Stimulated activated CD4-positive, alpha-beta T cell treated with anti-CD3 and anti-CD28 coated beads, Interleukin-1b, Interleukin-23, amount 100 ng/mL, for 48 hours (primary cell): ENCODE measurements at regions not wholly inside any gene's neighbourhood (a gene's known extent, or its start where the extent isn't known, plus 50 kb on each side); places are given as distances from the start of the nearest gene placed in this dataset.
A peak's percentile ranks its signal among the peaks of the same experiment; 100 is the strongest.

Experiments used
- DNase-seq: peaks from one replicate; pipeline ENCODE4 v3.0.0-alpha.2; 2020

DNA sequence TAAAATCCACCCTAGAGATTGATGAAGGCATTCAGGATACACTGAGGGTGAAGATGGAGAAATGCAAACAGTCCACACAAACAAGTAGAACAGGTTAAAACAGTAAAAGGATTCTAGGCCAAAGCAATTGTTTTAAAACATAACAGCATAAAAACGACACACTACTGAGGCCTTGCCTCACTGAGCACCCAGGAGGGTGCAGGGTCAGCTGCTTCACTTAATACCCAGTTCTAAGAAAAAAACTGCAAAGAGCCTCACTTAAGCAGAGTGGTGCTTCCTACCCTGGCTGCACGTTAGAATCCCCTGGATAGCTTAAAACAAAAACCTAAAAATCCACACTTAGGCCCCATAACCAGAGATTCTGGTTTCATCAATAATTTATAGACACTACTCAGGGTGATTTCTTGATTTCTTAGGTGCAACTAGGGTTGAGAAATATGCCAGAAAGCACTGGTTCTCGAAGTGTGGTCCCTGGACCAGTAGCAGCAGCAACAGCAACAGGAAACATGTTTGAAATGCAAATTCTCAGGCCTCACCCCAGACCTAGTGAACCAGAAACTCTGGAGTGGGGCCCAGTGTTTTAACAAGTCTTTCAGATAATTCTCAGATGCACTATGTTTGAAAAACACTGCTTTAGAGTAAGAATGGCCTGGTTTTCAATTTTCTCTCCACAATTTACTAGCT lies 279.1 kb downstream of the ZEB2 start:
- DNase-seq, result no peak

DNA sequence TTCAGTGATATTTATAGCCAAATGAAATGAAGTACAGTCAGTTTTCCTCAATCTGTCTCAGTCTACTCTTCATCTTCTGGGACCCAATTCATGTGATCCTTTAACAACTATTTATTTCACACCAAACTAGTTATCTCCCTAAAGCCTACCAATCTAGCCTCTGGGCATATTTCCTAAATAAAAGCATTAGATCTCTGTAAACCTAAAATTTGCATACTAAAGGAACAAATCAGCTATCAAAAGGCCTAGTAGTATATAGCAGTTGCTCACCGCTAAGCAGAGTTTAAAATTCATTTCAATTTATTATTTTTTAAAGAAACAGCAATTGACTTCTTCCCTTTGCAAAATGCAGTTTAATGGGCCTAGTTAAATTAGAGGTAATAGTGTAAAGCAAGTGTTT lies 280.2 kb downstream of the ZEB2 start:
- DNase-seq, result no peak

DNA sequence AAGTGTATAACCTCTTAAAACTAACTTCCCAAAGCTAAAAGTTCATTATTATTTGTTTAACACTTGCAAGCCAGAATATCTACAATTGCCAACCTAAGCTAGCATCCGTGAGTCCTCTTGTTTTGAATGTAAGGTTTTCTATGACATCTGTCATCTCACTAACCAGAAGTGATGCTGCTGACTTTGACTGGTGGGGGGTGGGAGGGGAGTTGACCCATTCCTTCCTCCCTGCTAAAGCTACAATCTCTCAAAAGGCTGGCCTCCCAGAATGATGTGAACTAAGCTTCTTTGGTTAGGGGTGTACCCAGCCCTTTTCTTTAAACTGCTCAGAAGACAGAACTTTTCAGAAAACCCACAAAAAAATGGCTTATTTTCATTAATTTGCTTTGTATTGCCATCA lies 280.6 kb downstream of the ZEB2 start:
- peak; percentile 5 for DNase-seq

DNA sequence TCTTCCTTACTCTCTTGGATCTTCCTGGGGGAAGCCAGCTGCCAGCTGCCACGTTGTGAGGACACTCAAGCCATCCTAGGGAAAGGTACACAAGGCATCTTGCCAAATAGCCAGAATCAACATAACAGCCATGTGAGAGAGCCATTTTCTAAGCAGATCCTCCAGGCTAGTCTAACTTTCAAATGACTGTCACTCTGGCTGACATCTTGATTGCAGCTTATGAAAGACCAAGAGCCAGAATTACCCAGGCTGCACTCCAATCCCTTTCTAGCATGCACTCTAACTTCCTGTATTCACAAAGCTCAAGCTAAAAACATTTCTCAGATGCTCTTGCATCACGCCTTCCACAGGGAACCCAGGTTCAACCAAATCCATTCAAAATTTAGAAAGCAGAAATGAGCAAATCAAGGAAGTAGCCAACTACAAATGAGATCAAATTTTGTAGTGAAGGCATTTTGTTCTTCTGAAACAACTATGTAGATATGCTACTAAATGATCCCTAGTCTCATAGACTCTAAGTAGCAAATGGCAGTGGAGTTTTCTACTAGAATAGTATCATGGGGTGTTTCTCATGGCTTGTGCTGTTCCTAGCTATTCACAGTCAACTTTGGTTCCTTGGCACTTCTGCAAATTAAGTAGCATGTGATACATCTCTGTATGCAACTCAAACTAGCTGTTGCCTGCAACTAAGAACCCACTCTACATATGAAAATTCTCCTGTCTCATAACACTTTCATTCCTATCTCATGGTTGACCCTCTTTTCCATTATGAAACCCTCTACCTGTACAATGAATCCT lies 281.9 kb downstream of the ZEB2 start:
- no peak for DNase-seq

DNA sequence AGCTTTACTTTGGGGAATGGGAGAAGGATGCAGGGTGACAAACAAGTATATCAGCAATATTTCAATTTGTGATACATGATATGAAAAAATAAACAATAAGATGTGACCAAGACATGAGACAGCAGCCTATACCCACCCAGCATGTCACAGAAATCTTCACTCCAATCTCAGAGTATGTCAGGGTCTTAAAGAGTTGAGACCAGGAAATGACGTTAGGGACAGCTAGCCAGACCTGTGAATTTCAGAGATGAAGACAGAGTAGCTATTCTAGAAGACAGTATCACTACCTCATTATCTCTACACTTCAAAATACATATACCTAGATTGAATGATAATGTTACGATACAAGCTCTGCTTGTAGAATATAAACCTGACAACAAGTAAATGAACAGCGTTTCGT lies 282.8 kb downstream of the ZEB2 start:
- DNase-seq, result no peak

DNA sequence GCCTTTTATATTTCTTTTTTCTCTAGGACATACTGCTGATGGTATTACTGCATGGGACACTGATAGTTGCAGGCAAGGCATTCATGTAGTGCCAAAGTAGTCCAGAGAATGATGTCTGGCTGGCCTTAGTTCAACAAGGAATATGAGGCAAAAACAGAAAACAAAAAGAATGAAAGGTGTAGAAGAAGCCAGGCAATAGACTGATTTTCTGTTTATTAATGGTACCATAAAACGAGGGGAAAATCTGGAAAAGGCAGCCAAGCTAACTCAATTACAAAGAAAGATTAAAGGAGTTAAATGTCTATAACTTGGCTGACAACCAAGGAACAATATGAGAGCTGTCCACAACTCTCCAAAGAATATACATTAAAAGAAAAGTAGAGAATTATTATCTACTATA lies 284.9 kb downstream of the ZEB2 start:
- no peak for DNase-seq

DNA sequence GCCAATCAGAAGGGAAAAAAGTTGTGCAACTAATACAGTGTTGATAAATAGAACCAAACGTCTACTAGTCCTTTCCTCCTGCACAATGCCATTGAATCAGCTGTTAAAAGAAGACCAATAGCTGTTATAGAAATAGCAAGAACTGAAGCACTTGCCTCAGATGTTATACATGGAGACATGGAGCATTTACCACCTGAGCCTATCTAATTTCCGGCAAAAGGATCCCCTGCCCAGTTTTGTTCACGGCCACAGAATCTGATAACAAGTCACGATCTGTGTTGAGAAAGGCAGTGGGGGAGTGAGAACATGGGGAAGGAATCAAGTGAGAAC lies 285.4 kb downstream of the ZEB2 start:
- no peak for DNase-seq

DNA sequence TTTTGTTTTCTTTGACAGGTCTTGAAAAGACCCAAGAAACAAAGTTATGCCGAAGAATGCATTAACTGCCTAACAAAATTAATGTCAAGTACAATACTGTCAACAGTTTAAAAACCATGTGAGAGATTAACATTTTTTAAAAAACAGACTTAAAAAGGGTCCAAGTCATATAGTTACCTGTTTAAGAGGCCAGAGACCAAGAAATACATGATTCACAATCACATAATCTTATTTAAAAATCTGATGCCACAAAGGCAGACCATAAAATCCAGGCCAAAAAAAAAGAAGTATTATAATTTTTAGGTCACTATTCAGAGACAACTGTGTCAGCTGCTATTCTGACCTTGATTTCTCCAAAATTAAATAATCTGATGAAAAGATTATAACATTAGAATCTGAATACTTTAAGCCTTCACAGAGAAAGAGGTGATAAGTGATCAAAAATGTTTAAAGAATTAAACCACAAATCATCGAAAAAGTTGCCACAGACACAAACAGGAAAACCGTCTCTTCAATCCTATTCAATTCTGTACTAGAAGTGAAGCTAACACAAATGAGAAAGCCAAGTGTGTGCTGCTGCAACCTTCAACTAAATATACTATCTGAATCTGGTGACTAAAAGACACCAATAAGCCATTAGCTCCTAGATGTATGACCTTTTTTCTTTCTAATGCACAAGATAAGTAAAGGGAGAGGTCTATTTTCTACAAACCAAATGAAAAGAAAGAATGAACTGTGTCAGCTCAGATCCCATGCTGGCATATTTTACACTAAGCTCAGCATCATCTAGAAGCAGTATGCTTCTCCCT lies 286.0 kb downstream of the ZEB2 start:
- no peak for DNase-seq

DNA sequence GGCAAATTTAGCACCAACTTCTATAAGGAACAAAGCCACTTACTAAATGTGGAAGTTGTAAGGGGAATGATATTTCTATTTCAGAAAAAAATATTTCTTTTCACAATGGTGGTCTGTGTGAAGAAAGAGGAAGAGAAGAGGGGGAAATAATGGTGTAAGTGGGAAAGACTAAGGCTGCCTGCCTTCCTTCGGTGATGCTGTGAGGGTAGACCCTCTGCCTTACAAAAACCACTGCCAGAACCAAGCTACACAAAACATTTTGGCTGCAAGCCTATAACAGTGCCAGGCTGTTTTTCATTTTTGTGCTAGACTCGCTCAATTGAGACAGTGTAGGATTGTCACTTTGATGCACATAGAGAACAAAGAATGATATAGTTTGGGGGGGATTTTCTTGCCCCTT lies 286.6 kb downstream of the ZEB2 start:
- DNase-seq, result no peak

DNA sequence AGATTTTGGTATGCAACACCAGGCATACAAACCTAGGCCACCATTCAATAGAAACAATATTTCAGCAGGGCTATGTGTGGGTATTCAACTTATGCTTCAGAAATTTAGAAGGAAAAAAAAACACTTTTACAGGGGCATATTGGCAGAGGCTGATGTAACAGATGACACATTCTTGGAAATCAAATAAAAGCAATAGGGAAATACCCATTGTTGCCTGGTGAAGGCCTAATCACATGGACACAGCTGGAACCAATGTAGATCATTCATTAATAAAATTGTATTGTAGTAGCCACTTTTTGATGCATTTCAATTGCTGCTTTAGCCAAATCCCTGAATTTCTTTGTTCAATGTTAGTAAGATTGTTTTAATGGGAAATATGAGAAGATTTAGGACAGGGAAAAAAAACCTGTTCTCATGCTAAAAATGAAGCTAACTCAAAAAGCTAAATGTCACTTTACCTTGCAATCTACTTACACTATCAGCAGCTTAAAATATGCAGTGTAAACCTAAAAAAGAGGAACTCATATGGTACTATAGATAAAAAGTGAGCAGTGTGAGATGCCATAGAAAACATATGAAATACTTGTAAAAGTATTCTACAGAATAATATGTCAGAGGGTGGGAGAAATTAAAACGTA lies 289.4 kb downstream of the ZEB2 start:
- DNase-seq, result no peak

DNA sequence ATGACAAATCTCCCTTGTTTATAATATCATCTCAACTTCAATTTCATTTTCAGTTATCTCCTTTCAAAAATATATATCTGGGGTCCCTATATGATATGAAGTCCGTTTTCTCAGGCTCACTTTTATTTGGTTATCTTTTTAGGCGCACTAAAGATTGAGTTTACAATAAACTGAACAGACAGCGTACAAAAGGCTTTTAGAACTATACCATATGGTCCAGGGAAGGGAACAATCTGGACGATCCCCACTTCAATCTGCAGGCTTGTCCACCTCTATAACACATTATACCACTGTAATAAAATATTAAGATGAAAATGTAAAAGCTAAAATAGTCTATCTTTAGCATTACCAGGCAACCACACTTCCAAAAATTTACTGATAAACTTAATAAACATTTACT lies 289.9 kb downstream of the ZEB2 start:
- DNase-seq, result no peak

DNA sequence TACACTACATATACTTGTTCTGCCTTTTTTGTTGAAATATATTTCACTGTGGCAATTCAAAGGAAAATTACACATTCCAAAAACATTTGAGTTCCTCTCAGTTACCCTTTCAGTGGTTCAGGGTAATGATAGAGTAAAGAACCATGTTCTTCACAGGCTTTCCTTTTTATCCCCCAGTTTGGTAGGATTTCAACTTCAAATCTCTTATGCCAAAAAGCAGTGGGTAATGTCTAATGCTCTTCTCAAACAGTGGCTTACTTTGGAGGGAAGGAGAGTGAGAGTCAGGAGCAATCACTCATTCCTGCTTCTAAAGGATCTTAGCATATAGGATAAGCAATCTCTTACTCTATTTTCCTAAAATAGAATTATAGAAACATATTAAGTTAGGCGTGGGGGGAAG lies 290.6 kb downstream of the ZEB2 start:
- DNase-seq, result no peak

DNA sequence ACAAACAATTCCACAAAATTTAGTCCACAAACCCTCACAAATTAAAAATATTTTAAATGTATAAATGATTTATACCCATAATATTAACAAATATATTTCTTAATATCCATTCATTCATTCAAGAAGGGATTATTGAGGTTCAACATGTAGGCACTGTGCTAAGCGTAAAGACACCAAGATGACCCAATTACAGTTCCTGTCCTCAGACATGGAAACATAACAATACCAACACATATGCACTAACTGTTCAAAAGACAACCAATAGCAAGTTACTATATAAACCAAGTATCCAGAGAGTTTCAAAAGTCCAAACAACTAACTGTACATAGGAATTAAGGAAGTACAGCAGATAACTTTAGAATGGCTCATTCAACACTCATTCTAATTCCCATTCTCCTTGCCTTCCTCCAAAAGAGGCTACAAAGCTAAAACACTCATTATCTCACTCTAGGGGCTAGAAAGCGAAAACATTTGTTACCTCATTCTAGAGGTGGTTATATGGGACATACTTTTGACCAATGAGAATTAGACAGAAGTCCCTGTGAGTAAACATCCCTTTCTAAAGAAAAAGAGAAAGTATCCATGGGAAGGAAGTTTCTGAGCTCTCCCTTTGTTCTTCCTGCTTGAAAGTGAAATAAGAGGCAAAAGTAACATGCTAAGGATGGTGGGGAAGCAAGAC lies 292.4 kb downstream of the ZEB2 start:
- no peak for DNase-seq

DNA sequence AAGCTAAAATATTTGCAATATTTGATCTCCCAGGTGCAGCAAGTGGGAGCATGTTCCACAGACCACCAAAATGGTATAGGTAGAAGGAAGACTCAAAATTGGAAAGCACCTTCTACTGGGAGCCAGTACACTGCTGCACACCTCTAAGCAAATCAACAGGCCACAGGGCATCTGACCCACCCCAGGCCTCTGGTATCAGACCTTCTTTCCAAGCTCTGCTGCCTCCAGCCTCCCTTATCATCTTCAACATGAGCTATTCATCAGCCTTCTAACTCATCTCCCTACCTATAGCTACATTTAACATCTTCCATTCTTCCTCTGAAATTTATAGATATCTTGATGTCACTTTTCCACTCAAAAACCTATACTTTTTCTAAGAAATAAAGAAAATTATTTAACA lies 294.8 kb downstream of the ZEB2 start:
- DNase-seq, result no peak

DNA sequence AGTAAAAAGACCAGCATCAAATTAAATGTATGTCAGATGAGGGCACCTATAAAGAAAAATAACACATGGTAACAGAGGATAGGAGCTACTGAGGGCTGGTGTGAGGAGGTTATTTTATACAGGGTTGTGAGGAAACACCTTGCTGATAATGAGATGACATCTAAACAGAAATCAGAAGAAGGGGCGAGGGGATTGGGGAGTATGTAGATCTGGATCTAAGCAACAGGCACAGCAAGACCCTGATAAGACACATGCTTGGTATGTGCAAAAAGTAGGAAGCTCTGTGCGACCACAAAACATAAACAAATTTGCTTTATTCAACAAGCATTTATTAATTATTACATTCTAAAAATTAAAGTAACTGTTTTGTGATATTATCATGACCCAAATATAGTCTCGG lies 295.4 kb downstream of the ZEB2 start:
- no peak for DNase-seq

DNA sequence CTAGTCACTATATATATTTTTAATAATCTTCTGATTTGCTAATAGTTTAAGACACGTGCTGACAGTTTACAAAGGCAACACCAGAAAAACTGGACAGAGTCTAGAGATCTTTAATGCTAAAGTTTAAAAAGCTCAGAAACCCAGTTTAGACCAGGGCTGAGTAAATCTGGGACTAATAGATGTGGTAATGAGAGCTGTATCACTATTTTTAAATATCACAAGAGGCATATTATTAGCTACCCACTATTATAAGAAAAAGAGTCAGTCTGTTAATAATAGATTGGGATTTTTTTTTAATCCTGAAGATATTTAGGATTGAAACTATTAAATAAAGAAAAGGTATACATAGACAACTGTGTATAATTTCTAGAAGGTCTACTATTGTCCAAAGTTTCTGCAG lies 299.9 kb downstream of the ZEB2 start:
- no peak for DNase-seq

DNA sequence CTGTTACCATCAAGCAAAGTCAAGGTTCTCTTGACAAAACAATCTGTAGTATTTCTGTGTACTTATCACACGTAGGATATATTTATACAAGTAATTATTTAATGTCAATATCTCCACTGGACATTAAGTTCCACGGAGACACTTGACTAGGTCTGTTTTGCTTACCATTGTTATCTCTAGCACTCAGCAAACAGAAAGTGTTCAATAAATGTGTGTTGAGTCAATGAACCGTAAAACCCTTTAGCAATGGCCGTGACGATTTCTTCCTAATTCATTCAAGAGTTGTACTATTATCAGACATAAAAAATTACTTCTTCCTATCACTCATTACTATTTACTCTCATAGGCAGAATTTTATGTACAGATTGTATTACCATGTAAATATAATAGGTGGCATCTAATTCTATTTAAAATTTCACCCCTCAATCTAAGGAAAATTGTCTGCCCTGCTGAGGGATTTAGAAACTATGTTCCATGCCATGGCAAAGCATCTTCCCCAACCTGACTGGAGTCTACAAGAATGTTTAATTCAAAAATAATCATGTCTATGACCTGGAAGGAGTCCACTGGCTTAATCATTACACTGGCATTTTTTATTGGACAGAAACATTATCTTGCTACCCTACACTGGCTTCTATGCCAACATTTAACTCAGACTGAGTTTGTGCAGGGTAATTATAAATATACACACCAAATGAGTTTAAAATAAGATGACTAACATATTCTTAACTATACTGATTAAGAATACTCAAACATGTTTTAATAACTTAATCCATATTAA lies 301.9 kb downstream of the ZEB2 start:
- no peak for DNase-seq

DNA sequence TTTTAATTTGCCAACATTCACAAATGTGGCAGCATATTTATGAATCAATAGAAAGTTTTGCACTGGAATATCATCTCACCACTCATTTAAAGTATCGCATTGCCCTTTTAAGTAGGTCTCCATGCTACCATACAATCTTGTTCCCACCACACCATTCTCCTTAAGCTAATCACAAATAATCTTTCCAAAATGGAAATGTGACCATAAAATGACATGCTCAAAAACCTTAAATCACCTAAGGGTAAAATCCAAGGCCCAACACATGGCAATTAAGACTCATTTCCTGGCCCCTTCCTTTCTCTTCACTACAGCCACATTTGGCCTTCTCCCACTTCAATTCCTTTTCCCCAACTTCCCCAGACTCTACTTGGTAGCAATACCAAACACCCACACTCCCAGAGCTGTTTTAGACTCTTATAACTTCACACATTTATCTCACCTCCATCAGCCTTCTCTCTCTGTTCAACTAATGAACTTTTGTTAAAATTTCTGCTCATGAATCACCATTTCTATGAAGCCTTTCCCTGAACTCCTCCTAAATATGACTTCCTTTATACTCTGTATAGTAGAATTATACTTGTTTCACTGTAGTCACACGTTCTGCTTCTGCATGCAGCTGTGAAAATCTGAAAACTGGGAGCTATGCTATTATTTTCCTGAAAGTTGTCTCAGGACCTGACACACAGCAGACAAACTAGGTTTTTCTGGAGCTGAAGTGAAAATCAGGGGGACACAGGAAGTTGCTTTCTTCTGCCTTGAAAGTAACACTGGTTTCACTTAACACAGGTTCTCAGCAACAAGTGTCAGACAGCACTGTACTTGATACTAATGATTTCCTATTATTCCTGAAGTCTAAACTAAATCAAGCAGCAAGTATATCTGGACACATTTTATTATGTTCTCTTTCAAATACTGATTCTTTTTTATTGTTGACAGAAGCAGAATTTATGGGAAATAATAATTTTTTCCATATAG lies 303.9 kb downstream of the ZEB2 start:
- no peak for DNase-seq

DNA sequence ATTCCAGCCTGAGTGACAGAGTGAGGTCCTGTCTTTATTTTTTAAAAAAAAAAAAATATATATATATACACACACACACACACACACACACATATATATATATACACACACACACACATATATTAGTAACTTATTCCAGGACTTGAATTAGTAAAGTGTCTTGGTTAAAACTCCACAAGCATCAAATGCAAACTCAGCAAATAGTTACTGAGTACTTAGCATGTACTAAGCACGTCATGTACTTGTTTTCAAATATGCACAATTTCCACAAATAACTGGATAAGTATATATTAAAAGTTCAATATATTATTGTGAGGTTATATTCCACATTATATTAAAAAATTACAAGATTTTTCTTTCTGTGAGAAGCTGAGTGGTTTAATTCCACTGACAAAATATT lies 304.7 kb downstream of the ZEB2 start:
- DNase-seq, result no peak

DNA sequence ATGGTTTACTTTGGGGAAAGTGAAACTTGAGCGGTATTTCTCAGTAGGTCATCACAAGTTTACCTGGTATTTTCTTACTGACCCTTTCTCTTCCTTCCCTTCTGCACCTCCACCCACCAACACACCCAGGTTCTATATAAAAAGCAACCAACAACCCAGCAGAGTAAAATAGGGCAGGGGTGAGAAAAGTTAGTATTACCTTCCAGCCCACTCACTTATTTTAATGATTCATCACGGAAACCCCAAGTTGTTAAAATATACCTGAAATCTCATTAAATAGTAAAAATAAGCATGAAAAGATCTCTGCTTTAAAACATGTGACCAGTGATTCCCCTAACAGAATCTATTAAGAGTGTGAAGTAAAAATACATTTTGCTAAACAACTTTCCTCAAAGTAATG lies 306.1 kb downstream of the ZEB2 start:
- no peak for DNase-seq

DNA sequence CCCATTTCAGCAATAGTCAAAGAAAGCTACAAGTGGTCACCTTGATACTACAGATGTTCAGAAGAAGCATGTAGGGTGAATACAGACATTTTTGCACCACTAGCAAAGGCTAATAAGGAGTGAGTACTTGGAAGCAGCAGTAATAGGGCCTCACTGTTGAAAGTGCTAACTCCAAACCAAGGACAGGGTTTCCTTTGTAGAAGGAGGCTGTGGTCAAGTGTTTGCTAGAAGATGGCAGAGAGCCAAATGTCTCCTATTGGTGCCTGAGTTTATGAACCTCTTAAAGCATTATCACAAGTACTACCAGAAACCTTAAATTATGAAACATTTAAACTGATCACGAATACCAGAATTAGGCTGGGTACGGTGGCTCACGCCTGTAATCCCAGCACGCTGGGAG lies 308.1 kb downstream of the ZEB2 start:
- no peak for DNase-seq
